HG02981 (cell line): ENCODE measurements at regions not wholly inside any gene's neighbourhood (a gene's known extent, or its start where the extent isn't known, plus 50 kb on each side); places are given as distances from the start of the nearest gene placed in this dataset.
"Not testable (repeated sequence)": the region's sequence is repeated elsewhere in the genome, so short reads cannot be mapped to it uniquely, and the experiment has no call there.

ENCODE experiments used
- ATAC-seq: cut with Tn5 transposase; IDR thresholded peaks from one replicate; pipeline ENCODE4 v1.9.1; 2021; ENCODE audit warnings: mild to moderate bottlenecking, moderate library complexity; ENCODE audit not compliant: unreplicated experiment

GRCh38 chr3:25844891-25845290, 55.0 kb downstream of the OXSM start:
- ATAC-seq, result no peak

GRCh38 chr3:25846282-25846681, 56.4 kb downstream of the OXSM start:
- no peak for ATAC-seq

DNA sequence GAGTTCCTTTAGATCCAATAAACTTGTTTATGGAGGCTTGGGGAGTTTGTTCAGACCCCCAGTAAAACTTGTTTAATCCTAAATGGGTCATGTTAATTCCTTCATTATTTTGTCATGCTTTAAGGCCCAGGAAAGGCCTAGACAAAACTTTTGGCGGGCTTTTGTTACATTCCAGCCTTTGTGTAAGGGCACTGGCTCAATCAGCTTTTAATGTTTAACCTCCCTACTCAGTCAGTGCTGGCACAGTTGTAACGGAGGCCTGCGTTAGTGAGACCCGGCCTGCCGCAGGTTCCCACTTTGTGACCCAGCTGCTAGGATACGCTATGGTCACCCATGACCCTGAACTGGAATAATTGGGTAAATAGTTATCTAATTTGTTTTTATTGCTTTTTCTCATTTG, 59.2 kb downstream of the OXSM start:
- ATAC-seq, result no peak

DNA sequence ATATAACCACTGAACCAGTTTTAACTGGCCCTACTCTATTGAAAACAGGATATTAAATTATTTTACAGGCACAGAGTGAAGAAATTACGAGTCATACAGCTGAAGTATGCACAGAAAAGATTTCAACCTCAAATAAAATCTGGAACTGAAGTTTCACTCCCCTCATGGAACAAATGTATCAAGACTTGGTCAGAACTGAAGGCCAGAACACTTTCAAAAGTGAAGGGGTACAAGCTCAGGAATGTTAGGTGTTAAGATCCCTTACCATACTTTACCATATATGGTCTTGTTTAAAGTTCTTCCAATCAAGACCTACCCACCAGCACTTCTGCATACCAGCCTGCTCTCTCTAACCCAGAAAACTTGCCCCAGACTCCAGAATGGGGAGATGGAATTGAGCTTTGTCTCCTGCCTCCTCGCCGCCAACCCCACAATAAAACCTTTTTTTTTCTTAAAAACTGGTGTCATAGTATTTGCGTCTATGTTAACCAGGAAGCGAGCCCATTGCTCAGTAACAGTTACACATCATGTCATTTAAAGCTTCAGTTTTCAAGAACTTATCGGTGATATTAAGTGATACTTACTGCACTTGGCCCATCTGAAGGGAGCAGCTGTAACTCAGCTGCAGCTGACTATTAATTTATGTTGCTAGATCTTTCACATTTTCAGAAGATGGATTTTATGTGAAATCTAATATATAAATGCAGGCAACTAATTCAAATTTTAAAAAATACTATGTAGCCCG, 59.9 kb downstream of the OXSM start:
- no peak for ATAC-seq

- not testable (repeated sequence) for ATAC-seq
Measured at GRCh38 chr3:25851693-25852259, 61.9 kb downstream of the OXSM start.

DNA sequence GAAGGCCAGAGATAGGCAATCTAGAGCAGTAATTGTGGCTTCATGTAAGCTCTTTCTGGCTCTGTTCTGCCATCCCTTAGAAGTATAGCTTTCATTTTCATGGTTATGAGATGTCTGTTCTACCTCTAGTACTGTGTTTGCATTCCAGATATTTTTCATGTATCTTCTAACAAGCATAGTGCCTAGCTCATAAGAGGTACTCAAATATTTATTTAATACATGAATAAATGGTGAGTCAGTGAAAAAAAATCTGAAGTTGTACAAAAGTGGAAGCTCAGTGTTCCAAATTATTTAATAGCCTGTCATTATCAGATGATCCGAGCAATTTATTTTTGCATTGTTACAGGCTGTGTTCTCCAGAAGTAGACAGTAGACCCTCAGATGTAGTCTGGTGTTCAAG, 64.3 kb downstream of the OXSM start:
- ATAC-seq, result no peak

DNA sequence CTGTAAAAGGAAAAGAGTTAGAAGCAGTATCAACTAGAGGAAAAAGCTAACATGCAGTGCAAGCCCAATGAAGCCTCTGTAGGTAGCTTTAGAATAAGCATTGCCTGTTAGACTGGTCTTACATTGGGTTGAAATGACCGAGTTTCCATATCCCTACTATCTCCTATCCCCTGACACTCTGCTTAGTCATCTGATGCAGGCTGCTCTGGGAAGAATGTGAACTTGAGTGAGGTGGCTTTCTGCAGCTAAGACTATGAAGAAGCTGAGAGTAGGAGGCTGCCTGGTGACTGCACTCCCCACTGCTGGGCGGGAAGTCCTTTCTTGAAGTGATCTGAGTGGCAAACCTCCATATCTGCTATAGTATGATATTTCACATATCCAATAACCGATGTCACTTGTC, 64.7 kb downstream of the OXSM start:
- ATAC-seq, result no peak

DNA sequence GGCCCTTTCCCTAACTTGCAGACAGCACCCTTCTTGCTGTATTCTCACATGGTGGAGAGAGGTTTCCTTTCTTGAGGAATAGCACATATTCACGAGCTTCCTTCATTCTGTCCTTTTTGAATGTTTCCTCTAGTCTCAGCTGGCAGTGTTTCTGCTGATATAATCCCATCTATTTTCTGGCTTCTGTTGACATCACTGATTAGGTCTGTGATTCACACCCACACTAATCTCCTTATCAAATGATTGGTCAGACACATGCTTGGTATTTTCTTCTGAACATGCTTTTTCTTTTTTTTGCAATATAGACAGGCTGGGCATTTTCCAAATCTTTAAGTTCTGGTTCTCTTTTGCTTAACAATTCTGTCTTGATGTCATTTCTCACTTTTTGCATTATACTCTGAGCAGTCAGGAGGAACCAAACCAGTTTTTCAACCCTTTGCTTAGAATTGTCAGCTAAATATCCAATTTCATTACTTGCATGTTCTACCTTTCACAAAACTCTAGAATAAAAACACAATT, 65.4 kb downstream of the OXSM start:
- no peak for ATAC-seq

- ATAC-seq, result peak; percentile 90
Measured at GRCh38 chr3:25856902-25857518, 67.1 kb downstream of the OXSM start.

GRCh38 chr3:25861566-25861965, 71.7 kb downstream of the OXSM start:
- ATAC-seq, result no peak

- no peak for ATAC-seq
Measured at GRCh38 chr3:25863011-25863415, 73.1 kb downstream of the OXSM start.

DNA sequence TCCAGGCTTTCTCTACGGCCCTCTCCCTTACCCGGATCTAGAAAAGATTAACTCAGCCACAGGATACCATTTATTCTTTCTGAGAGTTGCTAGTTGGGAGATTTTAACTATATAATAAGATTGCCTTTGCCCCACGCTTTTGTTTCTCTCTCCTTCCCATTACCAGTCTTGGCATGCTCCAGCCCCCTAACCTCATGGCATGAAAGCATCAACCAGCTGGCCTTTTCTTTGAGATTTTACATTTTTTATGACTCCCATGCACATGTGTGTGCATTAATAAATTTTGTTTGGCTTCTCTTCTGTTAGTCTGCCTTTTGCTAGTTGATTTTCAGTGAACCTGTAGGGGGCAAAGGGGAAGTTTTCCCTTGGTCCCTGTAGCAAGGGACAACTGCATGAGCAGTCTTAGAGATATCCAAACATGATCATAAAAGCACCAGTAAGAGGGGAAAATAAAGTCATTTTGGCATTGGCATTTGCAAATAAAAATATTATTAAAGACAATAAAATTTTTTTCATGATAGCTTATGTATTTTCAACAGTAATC, 73.6 kb downstream of the OXSM start:
- no peak for ATAC-seq

GRCh38 chr3:25870452-25870851, 80.6 kb downstream of the OXSM start:
- ATAC-seq, result no peak

DNA sequence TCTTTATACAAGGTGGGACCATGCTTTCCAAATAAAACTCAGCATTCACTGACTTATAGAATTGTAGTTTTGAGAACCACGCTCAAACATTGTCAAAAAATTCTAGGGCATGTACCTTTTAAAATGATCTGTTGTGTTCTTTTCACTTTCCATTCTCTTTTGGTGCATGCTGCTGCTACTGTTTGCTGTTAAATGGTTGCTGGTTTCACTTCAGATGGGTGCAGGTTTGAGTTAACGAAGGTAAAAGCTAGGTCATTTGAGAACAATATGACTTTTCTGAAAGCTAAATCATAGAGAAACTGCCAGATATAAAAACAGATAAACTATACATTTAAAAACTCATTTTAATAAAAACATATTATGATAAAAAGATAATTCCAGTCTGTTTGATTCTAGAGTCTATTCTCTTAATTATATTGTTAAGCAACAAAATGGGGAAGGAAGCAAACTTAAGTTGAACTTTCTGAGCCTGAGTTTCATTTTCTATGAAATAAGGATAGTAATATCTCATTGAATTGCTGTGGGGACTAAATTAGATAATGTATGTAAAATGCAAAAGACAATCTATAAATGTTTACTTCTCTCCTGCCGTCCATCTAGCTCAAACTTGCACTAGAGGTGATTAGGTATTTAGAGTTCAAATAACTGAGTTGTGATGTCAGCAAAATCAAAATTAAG, 82.4 kb downstream of the OXSM start:
- peak; percentile 69 for ATAC-seq

- ATAC-seq, result no peak
Measured at GRCh38 chr3:25883492-25883891, 93.6 kb downstream of the OXSM start.

GRCh38 chr3:25884981-25885380, 95.1 kb downstream of the OXSM start:
- ATAC-seq, result no peak

- ATAC-seq, result no peak
Measured at GRCh38 chr3:25885544-25885943, 95.7 kb downstream of the OXSM start.

DNA sequence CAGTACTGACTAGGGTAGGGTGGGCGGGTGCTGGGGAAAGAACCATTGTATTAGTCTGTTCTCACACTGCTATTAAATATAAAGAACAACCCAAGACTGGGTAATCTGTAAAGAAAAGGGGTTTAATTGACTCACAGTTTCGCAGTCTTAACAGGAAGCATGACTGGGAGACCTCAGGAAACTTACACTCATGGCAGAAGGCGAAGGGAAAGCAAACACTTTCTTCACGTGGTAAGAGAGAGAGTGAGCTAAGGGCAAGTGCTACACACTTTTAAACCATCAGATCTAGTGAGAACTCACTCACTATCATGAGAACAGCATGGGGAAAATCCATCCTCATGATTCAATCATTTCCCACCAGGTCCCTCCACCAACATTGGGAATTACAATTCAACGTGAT, 98.0 kb downstream of the OXSM start:
- no peak for ATAC-seq

DNA sequence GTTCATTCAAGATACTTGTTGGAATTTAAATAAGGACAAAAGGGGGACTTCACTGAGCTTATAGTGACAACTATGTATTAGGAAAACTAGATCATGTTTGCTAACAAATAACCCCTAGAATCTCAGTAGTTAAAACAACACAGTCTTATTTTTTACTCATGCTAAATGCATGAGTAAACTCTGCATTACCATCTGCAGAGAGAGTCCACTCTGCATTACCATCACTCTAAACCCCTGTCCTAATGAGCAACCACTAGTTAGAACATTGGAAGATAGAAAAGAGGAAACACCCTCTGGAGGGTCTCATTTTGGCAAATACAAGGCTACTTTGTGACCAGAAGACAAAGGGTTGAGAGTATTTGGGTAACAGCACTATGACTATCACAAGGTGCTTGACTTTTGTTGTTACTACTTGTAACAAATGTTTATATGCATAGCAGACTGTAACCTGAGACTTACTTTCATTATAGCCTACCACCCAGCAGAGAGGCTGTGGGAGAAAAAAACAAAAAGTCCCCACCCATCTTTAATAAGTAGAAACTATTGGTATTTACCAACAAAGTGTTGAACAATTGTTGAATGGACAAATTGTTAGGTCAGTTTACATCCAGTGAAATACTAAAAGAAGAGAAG, 99.1 kb downstream of the OXSM start:
- ATAC-seq, result no peak

DNA sequence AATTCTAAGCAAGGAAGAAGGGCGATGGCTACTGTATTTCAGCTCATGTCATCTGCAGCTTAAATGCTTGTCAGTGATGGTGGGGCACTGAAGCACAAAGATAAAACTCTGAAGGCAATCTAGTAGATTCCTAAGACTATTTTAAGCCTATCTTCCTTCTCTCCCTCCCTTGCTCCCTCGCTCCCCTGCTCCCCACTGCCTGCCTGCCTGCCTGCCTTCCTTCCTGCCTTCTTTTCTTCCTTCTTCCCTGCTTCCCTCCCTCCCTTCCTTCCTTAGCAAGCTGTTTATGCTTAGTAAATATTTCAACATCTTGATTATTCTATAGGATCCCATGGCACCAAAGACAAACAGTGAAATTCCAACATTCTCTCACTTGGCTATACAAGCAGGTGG, 99.6 kb downstream of the OXSM start:
- no peak for ATAC-seq

- no peak for ATAC-seq
Measured at GRCh38 chr3:25894101-25894500, 104.2 kb downstream of the OXSM start.
